Tibial artery (tissue), 4 donors: ENCODE measurements at regions not wholly inside any gene's neighbourhood (a gene's known extent, or its start where the extent isn't known, plus 50 kb on each side); places are given as distances from the start of the nearest gene placed in this dataset.

Experiments used
- DNase-seq, 2 donors: peaks; one replicate each; pipeline ENCODE4 v3.0.0-alpha.2; 2019
- H3K27ac ChIP-seq, 2 donors: fragments of 200-600 bp; sonication (generic) in 1 of 2; 1 replicate in 1 of 2; 2 replicates in 1 of 2; pipeline ENCODE4 v1.5.1; 2018 to 2019; ENCODE audit warnings: mild to moderate bottlenecking in 1 of 2
- H3K27me3 ChIP-seq, 2 donors: fragments of 200-600 bp; sonication (generic) in 1 of 2; one replicate each; pipeline versions ENCODE4 v1.5.1 to v1.6.0; 2016 to 2019
- H3K36me3 ChIP-seq, 3 donors: fragments of 200-600 bp; sonication (generic) in 2 of 3; one replicate each; pipeline ENCODE4 v1.5.1; 2016 to 2019; ENCODE audit warnings: mild to moderate bottlenecking in 2 of 3
- H3K4me1 ChIP-seq, 4 donors: fragments of 200-600 bp; sonication (generic) in 2 of 4; 1 replicate in 3 of 4; 2 replicates in 1 of 4; pipeline ENCODE4 v1.5.1; 2016 to 2019
- H3K4me3 ChIP-seq, 2 donors: fragments of 200-600 bp; sonication (generic) in 1 of 2; 1 replicate in 1 of 2; 2 replicates in 1 of 2; pipeline ENCODE4 v1.5.1; 2018 to 2019; ENCODE audit warnings: mild to moderate bottlenecking in 2 of 2
- H3K9me3 ChIP-seq, 3 donors: fragments of 200-600 bp; sonication (generic) in 1 of 3; one replicate each; pipeline ENCODE4 v1.5.1; 2016 to 2019
- CTCF ChIP-seq, 2 experiments: fragments of 200-600 bp in 1 of 2; fragments of 450-650 bp in 1 of 2; IDR thresholded peaks; one replicate each; pipeline ENCODE4 v1.5.1; 2017 to 2019; ENCODE audit warnings: antibody characterized with exemption in 2 of 2, mild to moderate bottlenecking in 1 of 2, moderate library complexity in 1 of 2
- intact Hi-C: fragments of 100-400 bp; cut with DNase I; formaldehyde crosslinking; loops from one replicate; pipeline ENCODE4 v1.15.0; 2023; ENCODE audit warnings: low total_unique reads

GRCh38 chr12:90253136-90253535, 544.5 kb upstream of the ATP2B1 start:
- Histone ChIP-seq H3K27me3 (no peaks in the 10 kb centered on the region), H3K4me3 (no peak overlapping the region), H3K4me1 (peaks cover 0 to 13% (median 3%) of the 10 kb centered on the region in 4 donors), H3K9me3 (no peaks in the 10 kb centered on the region), H3K27ac (no peak overlapping the region), H3K36me3 (no peaks in the 10 kb centered on the region)
- DNase-seq: no peak
- intact Hi-C loops: no loop called here
- TF ChIP-seq CTCF (IDR thresholded peaks at IDR 0.05): no peak

- peaks cover 0 to 16% (median 6%) of the 10 kb centered on the region in 4 donors for H3K4me1 ChIP-seq
- intact Hi-C loops: no loop called here
- H3K4me3 ChIP-seq: no peak overlapping the region
- H3K27me3 ChIP-seq: no peaks in the 10 kb centered on the region
- H3K36me3 ChIP-seq: no peaks in the 10 kb centered on the region
- peak; percentile 50 to 63 for DNase-seq
- no peaks in the 10 kb centered on the region for H3K9me3 ChIP-seq
- no peak overlapping the region for H3K27ac ChIP-seq
- TF ChIP-seq CTCF (IDR thresholded peaks at IDR 0.05): no peak
These were observed 542.1 kb upstream of the ATP2B1 start for GRCh38 chr12:90250766-90251165.

GRCh38 chr12:90250042-90250441, 541.4 kb upstream of the ATP2B1 start:
- Histone ChIP-seq H3K9me3 (no peaks in the 10 kb centered on the region), H3K36me3 (no peaks in the 10 kb centered on the region), H3K27me3 (no peaks in the 10 kb centered on the region), H3K27ac (no peak overlapping the region), H3K4me3 (no peak overlapping the region), H3K4me1 (peaks cover 0 to 20% (median 9%) of the 10 kb centered on the region in 4 donors)
- DNase-seq: no peak
- TF ChIP-seq CTCF (IDR thresholded peaks at IDR 0.05): no peak
- intact Hi-C loops: no loop called here

- no peaks in the 10 kb centered on the region for H3K9me3 ChIP-seq
- TF ChIP-seq CTCF (IDR thresholded peaks at IDR 0.05): no peak
- no peaks in the 10 kb centered on the region for H3K27me3 ChIP-seq
- H3K36me3 ChIP-seq: no peaks in the 10 kb centered on the region
- no peak for DNase-seq
- no peak overlapping the region for H3K4me3 ChIP-seq
- H3K4me1 ChIP-seq: peaks cover 0 to 20% (median 12%) of the 10 kb centered on the region in 4 donors
- intact Hi-C loops: no loop called here
- H3K27ac ChIP-seq: no peak overlapping the region
These were observed 538.0 kb upstream of the ATP2B1 start for GRCh38 chr12:90246688-90247087.

- DNase-seq: no peak
These were observed 536.8 kb upstream of the ATP2B1 start for GRCh38 chr12:90245391-90245790.

More at GRCh38 chr12:90245391-90245790, 536.8 kb upstream of the ATP2B1 start:
- intact Hi-C loops: no loop called here
- peaks cover 0 to 12% (median 11%) of the 10 kb centered on the region in 4 donors for H3K4me1 ChIP-seq
- H3K36me3 ChIP-seq: no peaks in the 10 kb centered on the region
- H3K4me3 ChIP-seq: no peak overlapping the region
- H3K27me3 ChIP-seq: no peaks in the 10 kb centered on the region
- no peak overlapping the region for H3K27ac ChIP-seq
- no peak for TF ChIP-seq CTCF (IDR thresholded peaks at IDR 0.05)
- no peaks in the 10 kb centered on the region for H3K9me3 ChIP-seq
